SK-N-SH (cell line): ENCODE measurements at regions not wholly inside any gene's neighbourhood (a gene's known extent, or its start where the extent isn't known, plus 50 kb on each side); places are given as distances from the start of the nearest gene placed in this dataset.

Experiments
- CHD2 ChIP-seq: fragments of 150-350 bp; IDR thresholded peaks from 2 replicates; pipeline ENCODE4 v1.6.1; 2018; ENCODE audit warnings: low read length; ENCODE audit not compliant: partially characterized antibody
- EP300 ChIP-seq, 2 experiments: IDR thresholded peaks; 2 replicates each; pipeline versions ENCODE4 v1.4.0 to v1.6.1; 2012; ENCODE audit warnings: borderline replicate concordance in 1 of 2, low read depth in 1 of 2, low read length in 1 of 2
- EZH2phosphoT487 ChIP-seq: fragments of 200-600 bp; sonication (generic); IDR thresholded peaks from 2 replicates; pipeline ENCODE4 v1.6.1; 2017; ENCODE audit warnings: low read depth, mixed run types, mild to moderate bottlenecking, antibody characterized with exemption, moderate library complexity, borderline replicate concordance
- JUND ChIP-seq: IDR thresholded peaks from 2 replicates; pipeline ENCODE4 v1.4.0; 2012
- POLR2AphosphoS5 ChIP-seq: IDR thresholded peaks from 2 replicates; pipeline ENCODE4 v1.6.1; 2012; ENCODE audit warnings: low read depth, low read length
- RFX5 ChIP-seq: IDR thresholded peaks from 2 replicates; pipeline ENCODE4 v1.6.1; 2012; ENCODE audit warnings: mild to moderate bottlenecking, improper control_type of control experiment, low read length
- TF ChIP-seq, protein P1 (sequence below): fragments of 200-600 bp; sonication (generic); IDR thresholded peaks from 2 replicates; pipeline ENCODE4 v1.6.1; 2017; ENCODE audit warnings: antibody characterized with exemption, mild to moderate bottlenecking, moderate library complexity
- TF ChIP-seq, protein P2 (sequence below): IDR thresholded peaks from 2 replicates; pipeline ENCODE4 v1.4.0; 2012; ENCODE audit warnings: low read depth, borderline replicate concordance
- TF ChIP-seq, protein P3 (sequence below): IDR thresholded peaks from 2 replicates; pipeline ENCODE4; 2012
- TF ChIP-seq, protein P4 (sequence below): IDR thresholded peaks from 2 replicates; pipeline ENCODE4 v1.6.1; 2012; ENCODE audit warnings: mild to moderate bottlenecking, low read depth, low read length, moderate library complexity

GRCh38 chr13:87403748-87404432, 267.3 kb upstream of the SLITRK5 start:
- TF ChIP-seq, protein P1, sequence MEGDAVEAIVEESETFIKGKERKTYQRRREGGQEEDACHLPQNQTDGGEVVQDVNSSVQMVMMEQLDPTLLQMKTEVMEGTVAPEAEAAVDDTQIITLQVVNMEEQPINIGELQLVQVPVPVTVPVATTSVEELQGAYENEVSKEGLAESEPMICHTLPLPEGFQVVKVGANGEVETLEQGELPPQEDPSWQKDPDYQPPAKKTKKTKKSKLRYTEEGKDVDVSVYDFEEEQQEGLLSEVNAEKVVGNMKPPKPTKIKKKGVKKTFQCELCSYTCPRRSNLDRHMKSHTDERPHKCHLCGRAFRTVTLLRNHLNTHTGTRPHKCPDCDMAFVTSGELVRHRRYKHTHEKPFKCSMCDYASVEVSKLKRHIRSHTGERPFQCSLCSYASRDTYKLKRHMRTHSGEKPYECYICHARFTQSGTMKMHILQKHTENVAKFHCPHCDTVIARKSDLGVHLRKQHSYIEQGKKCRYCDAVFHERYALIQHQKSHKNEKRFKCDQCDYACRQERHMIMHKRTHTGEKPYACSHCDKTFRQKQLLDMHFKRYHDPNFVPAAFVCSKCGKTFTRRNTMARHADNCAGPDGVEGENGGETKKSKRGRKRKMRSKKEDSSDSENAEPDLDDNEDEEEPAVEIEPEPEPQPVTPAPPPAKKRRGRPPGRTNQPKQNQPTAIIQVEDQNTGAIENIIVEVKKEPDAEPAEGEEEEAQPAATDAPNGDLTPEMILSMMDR, result no peak
- TF ChIP-seq, protein P2, sequence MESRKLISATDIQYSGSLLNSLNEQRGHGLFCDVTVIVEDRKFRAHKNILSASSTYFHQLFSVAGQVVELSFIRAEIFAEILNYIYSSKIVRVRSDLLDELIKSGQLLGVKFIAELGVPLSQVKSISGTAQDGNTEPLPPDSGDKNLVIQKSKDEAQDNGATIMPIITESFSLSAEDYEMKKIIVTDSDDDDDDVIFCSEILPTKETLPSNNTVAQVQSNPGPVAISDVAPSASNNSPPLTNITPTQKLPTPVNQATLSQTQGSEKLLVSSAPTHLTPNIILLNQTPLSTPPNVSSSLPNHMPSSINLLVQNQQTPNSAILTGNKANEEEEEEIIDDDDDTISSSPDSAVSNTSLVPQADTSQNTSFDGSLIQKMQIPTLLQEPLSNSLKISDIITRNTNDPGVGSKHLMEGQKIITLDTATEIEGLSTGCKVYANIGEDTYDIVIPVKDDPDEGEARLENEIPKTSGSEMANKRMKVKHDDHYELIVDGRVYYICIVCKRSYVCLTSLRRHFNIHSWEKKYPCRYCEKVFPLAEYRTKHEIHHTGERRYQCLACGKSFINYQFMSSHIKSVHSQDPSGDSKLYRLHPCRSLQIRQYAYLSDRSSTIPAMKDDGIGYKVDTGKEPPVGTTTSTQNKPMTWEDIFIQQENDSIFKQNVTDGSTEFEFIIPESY, result no peak
- no peak for TF ChIP-seq JUND
- TF ChIP-seq, protein P3, sequence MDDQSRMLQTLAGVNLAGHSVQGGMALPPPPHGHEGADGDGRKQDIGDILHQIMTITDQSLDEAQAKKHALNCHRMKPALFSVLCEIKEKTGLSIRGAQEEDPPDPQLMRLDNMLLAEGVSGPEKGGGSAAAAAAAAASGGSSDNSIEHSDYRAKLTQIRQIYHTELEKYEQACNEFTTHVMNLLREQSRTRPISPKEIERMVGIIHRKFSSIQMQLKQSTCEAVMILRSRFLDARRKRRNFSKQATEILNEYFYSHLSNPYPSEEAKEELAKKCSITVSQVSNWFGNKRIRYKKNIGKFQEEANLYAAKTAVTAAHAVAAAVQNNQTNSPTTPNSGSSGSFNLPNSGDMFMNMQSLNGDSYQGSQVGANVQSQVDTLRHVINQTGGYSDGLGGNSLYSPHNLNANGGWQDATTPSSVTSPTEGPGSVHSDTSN, result no peak
- TF ChIP-seq EZH2phosphoT487, result no peak
- no peak for TF ChIP-seq POLR2AphosphoS5
- no peak for TF ChIP-seq CHD2
- TF ChIP-seq, protein P4, sequence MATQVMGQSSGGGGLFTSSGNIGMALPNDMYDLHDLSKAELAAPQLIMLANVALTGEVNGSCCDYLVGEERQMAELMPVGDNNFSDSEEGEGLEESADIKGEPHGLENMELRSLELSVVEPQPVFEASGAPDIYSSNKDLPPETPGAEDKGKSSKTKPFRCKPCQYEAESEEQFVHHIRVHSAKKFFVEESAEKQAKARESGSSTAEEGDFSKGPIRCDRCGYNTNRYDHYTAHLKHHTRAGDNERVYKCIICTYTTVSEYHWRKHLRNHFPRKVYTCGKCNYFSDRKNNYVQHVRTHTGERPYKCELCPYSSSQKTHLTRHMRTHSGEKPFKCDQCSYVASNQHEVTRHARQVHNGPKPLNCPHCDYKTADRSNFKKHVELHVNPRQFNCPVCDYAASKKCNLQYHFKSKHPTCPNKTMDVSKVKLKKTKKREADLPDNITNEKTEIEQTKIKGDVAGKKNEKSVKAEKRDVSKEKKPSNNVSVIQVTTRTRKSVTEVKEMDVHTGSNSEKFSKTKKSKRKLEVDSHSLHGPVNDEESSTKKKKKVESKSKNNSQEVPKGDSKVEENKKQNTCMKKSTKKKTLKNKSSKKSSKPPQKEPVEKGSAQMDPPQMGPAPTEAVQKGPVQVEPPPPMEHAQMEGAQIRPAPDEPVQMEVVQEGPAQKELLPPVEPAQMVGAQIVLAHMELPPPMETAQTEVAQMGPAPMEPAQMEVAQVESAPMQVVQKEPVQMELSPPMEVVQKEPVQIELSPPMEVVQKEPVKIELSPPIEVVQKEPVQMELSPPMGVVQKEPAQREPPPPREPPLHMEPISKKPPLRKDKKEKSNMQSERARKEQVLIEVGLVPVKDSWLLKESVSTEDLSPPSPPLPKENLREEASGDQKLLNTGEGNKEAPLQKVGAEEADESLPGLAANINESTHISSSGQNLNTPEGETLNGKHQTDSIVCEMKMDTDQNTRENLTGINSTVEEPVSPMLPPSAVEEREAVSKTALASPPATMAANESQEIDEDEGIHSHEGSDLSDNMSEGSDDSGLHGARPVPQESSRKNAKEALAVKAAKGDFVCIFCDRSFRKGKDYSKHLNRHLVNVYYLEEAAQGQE, result no peak
- TF ChIP-seq RFX5, result no peak
- TF ChIP-seq EP300 (IDR thresholded peaks at IDR 0.05; ENCODE audit: borderline replicate concordance in 1 of 2, low read depth in 1 of 2, low read length in 1 of 2), result no peak
